Breast epithelium (tissue), 3 donors: ENCODE measurements at regions not wholly inside any gene's neighbourhood (a gene's known extent, or its start where the extent isn't known, plus 50 kb on each side); places are given as distances from the start of the nearest gene placed in this dataset.

Experiments used
- POLR2A ChIP-seq: fragments of 450-650 bp; IDR thresholded peaks from one replicate; pipeline ENCODE4 v1.6.1; 2016; ENCODE audit warnings: antibody characterized with exemption, mild to moderate bottlenecking, moderate library complexity
- POLR2AphosphoS5 ChIP-seq, 3 donors: sonication (generic); formaldehyde crosslinking; IDR thresholded peaks; one replicate each; pipeline ENCODE4 v1.6.1; 2017; ENCODE audit warnings: antibody characterized with exemption in 3 of 3
- TF ChIP-seq, protein P1 (sequence below), 3 donors: fragments of 450-650 bp; IDR thresholded peaks; one replicate each; pipeline ENCODE4 v1.5.1; 2016 to 2017; ENCODE audit warnings: antibody characterized with exemption in 3 of 3, mild to moderate bottlenecking in 3 of 3, moderate library complexity in 3 of 3

DNA sequence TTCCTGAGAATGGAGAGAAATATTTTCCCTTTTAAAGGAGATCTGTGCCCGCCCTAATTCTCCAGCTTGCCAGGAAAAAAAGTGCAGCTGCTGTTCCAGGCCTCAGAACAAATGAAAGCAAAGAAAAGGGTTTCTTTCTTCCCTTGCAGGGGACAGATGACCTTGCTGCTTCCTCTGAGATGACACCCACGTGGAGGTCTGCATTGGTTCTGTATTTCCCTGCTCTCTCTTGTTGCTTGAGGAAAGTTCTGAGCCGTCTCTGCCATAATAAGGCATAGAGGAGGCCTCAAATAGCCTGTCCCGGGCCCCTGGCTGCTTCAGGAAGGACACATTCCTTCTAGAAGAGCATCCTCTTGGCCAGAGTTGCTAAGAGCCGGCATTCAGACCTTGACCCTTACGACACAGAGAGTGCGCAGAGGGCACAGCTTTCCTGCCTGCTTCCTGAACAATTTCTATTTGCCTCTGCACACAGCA, 501.8 kb upstream of the SULF2 start:
- TF ChIP-seq, protein P1, sequence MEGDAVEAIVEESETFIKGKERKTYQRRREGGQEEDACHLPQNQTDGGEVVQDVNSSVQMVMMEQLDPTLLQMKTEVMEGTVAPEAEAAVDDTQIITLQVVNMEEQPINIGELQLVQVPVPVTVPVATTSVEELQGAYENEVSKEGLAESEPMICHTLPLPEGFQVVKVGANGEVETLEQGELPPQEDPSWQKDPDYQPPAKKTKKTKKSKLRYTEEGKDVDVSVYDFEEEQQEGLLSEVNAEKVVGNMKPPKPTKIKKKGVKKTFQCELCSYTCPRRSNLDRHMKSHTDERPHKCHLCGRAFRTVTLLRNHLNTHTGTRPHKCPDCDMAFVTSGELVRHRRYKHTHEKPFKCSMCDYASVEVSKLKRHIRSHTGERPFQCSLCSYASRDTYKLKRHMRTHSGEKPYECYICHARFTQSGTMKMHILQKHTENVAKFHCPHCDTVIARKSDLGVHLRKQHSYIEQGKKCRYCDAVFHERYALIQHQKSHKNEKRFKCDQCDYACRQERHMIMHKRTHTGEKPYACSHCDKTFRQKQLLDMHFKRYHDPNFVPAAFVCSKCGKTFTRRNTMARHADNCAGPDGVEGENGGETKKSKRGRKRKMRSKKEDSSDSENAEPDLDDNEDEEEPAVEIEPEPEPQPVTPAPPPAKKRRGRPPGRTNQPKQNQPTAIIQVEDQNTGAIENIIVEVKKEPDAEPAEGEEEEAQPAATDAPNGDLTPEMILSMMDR (IDR thresholded peaks at IDR 0.05), result no peak
- TF ChIP-seq POLR2AphosphoS5 (IDR thresholded peaks at IDR 0.05), result no peak
- no peak for TF ChIP-seq POLR2A
